CD4-positive, alpha-beta T cell treated with Interleukin-15 for 1 hour (primary cell): ENCODE measurements at regions not wholly inside any gene's neighbourhood (a gene's known extent, or its start where the extent isn't known, plus 50 kb on each side); places are given as distances from the start of the nearest gene placed in this dataset.

Experiments
- DNase-seq: peaks from one replicate; pipeline ENCODE4 v3.0.0-alpha.2; 2020

DNA sequence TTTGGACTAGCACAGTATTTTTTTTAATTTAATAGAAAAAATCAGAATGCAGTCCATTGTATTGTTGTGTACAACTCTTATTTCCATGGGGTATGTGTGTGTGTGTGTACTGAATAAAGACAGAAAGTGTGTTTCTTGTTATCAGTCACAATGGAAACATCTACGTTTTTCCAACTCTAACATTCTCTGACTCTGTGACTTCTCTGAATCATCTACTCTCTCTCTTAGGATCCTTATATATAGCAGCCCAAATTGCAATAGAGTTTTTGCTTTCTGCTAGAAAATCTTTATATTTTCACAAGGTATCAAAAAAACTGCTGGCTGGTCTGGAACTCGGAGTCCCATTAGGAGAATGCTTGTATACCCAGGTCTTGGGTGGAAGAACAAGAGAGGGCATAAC, 138.9 kb upstream of the ARID2 start:
- DNase-seq: no peak

DNA sequence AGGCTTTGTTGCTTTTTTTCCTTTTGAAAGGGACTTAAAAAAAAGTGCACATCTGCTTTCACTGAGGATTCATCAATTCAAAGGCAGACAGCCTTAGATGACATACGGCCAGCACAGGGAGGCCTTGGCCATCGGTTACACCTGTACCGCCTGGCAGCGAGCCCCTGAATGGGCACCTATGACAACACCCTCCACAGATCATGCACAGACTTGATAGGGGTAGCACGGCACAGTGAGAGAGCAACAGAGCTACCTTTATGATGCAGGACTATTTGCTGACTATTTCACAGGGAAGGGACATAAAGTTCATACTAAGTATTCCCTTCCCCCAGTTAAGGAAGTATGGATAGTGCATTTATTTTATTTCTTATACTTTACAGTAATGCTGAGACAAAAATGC, 137.9 kb upstream of the ARID2 start:
- no peak for DNase-seq

DNA sequence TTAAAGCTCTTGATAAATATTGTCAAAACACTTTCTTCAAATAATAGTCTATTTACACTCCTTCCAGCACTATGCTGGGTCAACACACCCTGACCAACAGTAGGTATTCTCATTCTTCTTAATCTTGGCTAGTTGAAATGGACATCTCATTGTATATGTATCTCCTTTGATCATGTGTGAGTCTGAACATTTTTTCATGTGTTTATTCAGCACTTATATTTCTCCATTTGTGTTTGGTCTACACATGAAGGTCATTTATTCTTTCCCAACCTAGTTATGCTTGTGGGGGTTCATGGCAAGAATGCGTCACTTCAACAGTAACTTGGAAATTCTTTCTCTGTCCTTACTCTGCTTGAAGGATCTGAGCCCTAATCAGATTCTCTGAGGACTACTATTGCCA, 133.1 kb upstream of the ARID2 start:
- DNase-seq: no peak

DNA sequence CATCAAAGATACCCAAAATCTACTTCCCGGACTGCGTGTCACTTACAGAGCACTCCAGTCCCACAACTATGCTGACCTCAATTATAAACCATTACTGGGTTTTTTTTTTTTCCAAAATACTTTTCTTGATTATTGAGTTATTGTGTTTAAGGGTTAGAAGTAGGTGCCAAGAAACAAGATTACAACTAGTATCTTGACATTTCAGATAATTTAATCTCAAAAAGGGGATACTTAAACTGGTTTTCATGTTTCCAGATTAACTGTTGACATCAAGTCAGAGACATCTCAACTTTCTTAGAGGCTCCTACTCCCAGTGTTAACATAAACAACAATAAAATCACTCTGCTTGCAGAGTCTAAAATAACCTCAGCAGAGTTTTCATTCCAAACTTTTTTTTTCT, 131.2 kb upstream of the ARID2 start:
- DNase-seq: no peak

DNA sequence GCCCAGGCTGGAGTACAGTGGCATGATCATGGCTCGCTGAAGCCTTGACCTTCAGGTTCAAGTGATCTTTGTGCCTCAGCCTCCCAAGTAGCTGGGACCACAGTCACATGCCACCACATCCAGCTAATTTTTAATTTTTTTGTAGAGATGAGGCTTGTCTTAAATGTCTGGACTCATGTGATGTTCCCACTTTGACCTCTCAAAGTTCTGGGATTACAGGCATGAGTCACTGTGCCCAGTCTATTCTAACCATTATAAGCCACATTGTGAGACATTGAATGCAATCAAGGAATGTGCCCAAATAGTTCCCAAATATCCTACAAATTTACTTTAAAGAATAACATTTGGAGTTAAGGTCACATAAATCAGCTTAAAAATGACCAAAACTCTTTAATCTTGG, 130.7 kb upstream of the ARID2 start:
- DNase-seq: no peak

DNA sequence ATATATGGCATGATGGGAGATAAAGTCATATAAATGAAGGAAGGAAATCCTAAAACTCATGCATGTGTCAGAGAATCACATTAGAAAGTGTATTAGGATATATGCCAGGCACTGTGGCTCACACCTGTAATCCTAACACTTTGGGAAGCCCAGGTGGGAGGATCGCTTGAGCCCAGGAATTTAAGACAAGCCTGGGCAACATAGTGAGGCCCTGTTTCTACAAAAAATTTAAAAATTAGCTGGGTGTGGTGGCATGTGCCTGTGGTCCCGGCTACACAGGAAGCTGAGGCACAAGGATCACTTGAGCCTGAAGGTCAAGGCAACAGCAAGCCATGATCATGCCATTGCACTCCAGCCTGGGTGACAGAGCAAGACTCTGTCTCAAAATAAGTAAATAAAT, 130.3 kb upstream of the ARID2 start:
- no peak for DNase-seq

DNA sequence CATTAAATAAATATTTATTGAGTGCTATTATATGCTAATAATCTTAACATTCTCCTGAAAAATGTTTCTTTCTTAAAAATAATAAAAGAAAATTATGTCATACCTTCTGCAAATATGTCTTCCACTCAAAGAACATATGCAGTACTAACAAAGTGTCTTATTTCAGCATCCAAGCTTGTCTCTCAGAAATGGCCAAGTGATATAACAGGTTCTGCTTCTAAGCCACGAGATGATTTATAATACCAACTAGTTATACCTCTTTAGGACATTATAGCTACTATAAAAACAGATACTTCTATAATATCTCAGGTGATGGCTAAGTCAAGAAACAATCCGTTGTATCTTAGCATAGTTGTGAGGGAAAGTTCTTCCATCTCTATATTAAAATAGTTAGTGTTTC, 128.1 kb upstream of the ARID2 start:
- no peak for DNase-seq

DNA sequence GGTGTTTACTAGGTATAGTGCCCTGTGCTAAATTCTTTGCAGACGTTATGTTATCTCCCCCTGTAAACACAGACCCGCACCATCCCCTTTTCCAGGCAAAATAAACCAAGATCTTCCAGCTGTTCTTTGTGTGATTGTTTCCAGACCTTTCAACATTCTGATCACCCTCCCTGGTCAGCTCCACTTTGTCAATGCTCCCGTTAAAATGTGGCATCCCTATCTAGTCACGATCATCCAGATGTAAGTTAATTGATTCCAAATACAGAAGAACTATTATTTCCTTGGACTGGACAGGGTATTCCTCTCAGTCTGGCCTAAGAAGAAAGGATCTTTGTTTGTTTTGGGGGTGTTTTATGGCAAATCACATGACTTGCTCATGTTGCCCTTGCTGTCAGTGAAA, 127.6 kb upstream of the ARID2 start:
- no peak for DNase-seq

DNA sequence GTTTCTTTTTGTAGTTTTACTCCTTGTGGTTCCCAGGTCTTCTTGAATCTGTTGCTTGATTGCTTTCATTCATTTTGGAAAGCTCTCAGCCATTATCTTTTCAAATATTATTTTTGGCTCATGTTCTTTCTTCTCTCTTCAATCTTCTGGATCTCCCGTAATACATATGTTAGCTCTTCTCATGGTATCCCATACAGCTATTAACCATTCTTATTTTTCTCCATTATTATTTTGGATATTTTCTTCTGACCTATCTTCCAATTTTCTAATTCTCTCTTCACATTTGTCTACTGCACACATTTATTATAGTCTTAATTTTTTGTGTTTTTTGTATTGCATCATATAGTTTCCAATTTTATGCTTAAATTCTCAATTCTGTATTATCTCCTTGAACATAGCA, 123.9 kb upstream of the ARID2 start:
- DNase-seq: no peak

DNA sequence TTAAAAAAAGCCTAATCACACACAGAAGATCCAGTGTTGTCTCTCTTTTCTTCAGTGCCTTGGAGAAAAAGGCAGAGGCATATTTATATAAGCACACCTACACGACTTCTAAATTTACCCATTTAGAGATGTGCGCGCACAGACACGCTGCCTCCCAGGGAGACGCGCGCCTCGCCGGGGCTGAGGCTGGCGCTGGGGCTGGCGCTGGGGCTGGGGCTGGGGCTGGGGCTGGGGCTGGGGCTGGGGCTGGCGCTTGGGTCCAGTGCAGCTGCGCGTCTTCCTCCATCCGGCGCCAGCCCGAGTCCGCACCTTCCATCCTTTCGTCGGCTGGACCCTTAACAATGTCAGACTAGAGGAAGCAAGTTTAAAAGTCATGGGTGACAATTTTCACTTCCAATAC, 118.4 kb upstream of the ARID2 start:
- no peak for DNase-seq

DNA sequence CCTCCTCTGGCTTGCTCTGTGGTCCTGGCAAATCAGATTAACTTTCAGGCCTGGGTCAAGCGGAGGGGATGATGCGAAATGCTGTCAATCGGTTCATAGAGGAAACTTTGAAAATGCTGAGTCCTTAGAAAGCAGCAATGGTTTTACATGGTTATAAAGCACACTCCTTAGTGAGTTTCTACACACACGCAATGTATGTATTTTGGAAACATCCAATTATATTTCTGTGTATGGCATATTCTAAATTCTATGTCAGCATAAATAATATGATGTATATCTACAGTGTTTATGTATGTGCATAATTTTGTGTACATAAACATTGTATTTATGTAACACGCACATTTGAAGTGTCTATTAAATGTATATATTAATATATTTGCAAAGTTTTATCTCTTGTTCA, 118.0 kb upstream of the ARID2 start:
- DNase-seq: no peak

DNA sequence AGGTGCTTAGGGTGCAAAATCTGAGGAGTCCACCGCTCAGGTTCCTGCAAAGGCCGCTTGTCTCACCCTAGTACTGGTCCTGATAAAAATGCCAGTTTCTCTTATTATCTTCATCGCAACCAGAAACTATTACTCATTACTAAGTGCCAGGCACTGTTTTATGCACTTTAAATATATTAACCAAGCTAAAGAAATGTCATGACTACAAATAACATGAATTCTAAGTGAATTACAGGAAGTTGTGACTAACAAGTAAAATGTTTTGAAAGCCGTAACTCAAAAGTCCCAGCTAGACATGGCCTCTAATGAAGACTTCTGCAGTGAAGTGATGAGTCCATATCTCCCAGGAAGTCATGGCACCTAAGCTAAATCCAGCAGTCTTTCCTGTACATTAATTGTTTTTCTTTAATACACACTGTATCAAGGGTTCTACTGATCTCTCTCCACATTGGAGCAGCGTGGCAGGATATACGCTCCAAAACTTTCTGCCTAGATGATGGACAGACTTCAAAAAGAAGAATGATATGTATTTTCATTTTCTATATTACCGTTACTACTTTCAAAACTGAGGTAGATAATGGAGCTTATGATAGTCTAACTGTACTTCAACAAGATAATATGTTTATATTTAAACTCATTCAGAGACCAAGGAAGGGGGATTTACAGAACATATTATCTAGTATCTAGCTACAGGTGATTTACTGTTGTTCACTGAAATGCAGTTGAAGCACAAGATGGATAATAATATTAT, 117.3 kb upstream of the ARID2 start:
- DNase-seq: no peak

DNA sequence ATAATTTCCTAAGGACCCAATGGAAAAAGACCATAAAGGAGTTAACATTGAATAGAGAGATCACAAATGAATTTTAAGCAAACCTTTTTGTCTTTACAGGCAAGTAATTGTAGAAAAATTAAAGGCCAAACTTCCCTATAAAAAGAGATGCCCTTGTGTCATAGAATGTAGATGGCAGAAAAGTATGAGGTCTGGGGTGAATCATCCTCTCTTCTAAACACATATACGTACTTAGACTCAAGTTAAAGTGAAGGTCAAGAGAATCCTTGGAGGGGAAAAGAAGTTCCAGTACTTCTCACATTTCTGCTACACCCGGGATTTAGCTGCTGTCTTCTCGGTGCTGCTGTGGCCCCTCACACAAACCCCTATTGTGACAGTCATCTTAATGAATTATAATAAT, 116.2 kb upstream of the ARID2 start:
- DNase-seq: no peak

DNA sequence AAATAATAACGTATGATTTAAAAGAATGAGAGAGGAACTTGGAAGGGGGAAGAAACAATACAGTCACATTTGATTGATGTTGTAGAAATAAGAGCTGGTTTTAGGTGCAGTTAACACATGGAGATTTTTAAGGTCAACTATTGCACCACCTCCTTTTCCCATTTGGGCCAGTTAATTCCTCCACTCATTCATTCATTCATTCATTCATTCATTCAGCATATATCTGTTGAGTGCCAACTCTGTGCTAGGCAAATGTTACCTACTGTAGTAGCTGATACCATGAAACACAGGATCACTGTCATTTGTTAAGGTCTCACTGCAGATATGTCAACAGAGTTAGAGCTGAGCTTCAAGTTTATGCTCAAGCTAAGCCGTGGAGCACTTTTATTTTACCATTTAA, 115.7 kb upstream of the ARID2 start:
- DNase-seq: no peak

DNA sequence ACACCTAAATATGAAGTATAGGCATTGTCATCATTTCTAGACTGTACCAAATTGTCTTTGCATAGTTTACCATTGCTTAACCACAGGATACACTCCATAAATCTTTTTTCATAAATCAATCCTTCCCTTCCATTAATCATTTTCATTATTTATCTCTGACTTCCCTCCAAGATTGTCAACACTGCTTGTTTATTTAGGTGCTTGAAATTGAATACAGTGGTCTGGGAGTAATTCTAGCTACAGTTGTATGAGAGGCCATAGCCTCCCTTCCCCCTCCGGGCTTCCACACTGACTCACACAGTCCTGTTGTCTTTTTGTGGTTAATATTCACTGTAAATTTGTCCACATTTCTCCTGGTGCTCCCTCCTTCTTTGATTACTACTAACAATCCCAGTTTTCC, 114.2 kb upstream of the ARID2 start:
- no peak for DNase-seq

DNA sequence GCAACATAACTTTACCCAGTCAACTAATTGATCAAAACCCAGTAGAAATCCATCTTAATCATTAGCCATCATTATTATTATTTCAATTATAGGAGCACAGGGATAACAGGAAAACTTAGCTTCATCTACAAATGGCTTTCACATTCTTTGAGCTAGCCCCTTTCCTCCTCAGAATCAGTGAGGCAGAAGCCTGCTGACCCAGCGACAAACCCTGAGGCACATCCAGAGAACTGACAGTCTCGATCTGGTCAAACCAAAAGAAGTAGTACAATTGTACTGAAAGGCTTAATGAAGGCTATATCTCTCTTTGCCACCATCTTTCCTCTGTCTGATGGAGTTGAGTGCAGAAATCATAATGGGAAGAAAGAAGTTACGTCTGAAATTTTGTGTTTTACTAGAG, 109.8 kb upstream of the ARID2 start:
- no peak for DNase-seq

DNA sequence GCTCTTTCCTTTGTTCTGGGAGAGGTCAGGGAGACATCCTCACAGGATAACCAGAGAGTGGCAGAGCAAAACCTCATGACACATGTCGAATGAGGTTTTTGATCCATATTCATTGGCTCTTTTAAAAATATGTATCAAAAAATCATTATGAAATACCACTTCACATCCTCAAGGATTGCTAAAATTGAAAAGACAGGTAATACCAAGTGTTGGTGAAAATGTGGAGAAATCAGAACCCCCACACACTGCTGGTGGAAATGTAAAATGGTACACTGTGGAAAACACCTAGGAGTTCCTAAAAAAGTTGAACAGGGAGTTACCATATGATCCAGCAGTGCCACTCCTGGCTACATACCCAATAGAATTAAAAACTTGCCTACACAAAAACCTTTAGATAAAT, 107.8 kb upstream of the ARID2 start:
- no peak for DNase-seq

DNA sequence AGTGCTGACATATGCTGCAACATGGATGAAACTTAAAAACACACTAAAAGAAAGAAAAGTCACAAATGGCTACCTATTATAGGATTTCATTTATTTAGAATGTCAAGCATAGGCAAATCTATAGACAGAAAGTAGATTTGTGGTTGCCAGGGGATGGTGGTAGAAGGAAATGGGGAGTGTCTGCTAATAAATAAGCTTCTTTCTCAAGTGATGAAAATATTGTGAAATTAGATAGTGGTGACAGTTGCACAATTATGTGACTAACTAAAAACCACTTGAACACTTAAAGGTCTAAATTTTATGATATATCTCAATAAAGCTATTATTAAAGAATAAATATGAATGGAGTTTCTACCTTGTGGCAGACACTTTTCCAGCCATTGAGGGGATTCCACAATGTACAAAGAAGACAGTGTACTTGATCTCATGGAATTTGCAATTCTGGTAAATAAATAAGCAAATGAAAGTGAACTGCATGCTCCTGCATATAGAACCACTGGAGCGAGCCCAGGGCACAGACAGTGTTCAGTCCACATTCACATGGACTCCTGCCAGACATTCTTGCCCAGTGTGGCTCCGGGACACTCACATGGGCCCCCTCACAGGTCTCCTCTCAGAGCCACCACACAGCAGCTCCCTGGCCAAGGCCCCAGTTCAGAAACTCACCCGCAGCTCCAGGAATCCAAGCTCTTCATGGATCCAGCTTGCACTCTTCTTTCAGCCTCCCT, 107.1 kb upstream of the ARID2 start:
- no peak for DNase-seq

DNA sequence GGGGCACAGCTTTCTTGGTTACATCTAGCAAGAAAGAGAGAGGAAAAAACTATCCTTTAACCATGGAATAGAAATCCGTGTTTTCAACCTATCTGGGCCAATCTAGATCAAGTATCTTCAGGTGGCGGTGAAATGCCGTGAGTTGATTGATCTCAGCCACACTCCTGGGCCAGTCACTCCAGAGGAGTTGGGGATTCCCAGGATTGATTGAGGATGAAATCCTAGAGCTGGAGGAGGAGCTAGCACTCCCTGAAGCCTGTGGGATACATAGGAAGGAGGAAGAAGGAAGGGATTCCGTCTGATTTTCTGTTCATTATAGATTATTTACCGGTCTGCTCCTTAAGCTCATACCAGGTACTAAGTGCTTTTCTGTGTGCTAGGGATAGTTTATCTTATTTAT, 106.3 kb upstream of the ARID2 start:
- no peak for DNase-seq

DNA sequence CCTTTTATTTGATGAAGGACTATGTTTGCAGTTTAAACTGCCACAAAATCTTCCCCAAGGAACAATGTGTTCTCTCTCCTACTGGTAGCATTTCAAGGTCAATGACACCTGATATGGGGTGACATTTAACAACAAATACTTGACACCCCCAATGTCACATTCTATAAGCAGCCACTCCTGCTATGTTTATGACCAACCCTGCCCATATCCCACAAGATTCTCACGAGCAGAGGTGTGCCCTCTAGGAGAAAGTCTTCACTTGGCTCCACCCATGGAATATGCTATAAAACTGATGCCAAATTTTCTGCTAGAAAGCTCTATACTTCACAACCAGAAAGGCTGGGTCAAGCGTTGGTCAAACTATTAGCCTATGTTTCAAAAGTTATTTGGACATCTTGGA, 105.6 kb upstream of the ARID2 start:
- no peak for DNase-seq

DNA sequence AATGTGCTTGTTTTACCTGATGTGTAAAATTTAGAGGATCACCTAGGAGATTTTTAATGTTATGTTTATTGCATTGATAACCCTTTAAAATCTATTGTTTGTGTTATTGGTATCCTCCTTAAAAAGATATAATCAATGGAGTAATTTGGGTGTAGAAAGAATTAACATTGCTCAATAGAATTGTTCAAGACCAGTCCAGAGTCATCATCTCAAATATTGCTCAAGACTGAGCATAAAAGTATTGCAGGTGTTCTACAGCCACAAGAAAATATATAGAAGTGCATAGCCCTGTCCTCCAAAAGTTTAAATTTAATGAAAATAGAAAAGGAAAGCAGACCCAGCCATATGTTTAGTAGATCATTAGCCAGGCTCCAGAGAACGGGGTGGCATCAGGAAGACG, 102.5 kb upstream of the ARID2 start:
- no peak for DNase-seq

DNA sequence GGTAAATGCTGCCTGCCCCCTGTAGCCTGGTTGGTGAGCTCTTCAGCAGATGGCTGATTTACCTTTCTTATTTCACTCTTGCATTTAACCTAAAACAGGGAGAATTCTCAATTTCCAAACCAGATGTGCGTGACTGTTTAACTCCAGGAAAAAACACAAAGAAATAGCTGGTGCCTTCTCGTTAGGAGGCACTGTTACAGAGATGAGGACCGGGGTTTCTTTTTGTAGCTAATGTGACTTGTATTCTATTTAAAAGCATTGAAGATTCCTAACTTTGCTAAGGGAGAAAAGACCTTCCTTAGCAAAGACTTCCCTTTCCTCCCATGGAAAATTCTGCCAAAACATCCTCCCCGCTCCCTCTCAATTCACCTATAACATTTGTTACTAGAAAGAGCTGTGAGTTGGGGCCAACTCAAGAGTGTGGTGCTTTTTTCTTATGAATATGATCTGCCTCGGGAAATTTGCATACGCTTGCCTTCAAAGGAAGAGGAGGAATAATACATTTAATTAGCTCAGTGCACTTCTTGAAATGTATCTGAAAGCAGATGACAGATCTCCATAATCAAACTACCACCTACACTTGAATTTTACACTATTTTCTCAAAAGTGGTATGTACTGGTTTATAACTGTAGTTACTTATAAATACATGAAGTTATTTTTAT, 102.0 kb upstream of the ARID2 start:
- DNase-seq: no peak

DNA sequence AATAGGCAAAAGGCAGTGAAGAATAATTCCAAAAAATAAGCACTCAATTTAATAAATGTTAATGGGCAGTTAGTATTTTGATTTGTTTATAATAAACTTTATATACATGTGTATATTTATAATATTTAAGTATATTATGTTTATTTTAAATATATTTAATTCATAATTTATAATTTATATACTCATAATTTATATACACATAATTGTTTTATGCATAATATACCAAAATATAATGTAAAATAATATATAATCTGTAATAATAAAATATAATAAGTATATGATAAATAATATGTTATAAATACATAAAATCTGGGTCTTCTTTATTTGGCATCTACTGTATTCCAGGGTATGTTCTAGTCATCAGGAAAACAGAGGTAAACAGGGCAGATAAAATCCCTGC, 100.2 kb upstream of the ARID2 start:
- DNase-seq: no peak

DNA sequence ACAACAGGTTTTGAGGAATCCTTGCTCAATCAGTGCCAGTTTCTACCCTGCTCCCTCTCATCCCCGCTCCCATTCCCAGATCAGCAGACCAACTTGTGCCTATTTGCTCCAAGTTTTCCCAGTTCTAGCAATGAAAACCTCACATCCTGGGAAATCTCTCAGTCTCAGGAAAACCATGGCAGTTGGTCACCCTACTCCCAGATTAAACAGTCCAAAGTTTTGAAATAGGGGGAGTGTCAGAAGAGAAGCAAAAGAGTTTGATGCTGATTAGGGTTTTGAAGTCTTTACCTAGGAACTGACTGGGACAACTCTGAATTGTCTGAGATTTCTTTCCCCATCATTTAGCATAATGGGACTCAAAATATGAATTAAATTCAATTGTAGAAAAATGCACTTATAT, 95.8 kb upstream of the ARID2 start:
- DNase-seq: no peak
